ENCODE measurements at regions not wholly inside any gene's neighbourhood (a gene's known extent, or its start where the extent isn't known, plus 50 kb on each side); places are given as distances from the start of the nearest gene placed in this dataset.
A peak's percentile ranks its signal among the peaks of the same experiment; 100 is the strongest.
"Not testable (repeated sequence)": the region's sequence is repeated elsewhere in the genome, so short reads cannot be mapped to it uniquely, and the experiment has no call there.

DNA sequence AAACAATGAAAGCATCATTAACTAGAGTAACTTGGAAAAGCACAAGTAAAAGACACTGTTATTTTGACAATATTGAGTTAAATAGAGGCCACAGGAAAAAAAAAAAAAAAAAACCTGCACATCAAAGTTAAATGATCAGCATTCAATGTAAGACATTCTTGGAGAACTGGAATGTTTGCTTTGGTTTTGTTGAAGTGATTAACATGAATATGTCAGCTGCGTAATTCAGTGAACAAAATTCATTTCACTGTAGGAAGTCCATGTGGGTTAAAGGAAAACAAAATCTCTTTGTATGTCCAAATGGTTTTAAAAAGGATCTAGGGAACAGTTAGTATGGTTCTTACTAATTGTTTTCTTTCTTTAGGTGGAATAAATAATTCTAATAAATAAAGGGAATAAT, 252.8 kb upstream of the CNTN6 start:
- DNase-seq, result no peak

- DNase-seq, result no peak
Measured at GRCh38 chr3:851098-851790, 241.6 kb upstream of the CNTN6 start.

- no peak for DNase-seq
Measured at GRCh38 chr3:852033-852432, 240.8 kb upstream of the CNTN6 start.

DNA sequence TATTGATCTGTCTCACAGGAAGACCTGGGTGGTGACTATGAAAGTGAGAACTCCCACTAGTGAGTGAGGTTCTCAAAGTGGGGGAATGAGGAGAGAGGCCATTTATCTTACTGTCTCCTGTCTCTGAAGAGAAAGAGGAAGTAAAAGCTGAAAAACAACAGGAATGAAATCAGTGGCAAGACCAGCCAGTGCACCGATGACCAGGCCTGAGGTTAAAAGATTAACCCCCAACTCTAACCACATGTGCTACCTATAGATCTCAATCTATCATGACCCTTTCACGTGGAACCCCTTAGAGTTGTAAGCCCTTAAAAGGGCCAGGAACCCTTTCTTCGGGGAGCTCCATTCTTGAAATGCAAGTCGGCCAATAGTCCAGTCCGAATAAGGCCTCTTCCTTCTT, 239.3 kb upstream of the CNTN6 start:
- DNase-seq, result no peak

- no peak for DNase-seq
Measured at GRCh38 chr3:859135-859534, 233.7 kb upstream of the CNTN6 start.

DNA sequence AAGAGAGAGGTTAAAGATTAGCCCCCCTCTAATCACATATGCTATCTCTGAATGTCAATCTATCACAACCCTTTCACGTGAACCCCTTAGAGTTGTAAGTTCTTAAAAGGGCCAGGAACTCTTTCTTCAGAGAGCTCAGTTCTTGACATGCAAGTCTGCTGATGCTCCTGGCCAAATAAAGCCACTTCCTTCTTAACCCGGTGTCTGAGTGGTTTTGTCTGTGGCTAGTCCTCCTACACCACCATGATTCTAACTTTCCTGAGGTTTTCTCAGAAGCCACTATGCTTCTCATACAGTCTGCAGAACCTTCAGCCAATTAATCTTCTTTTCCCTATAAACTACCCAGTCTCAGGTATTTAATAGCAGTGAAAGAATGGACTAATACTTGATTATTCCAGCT, 231.1 kb upstream of the CNTN6 start:
- no peak for DNase-seq

- DNase-seq, result no peak
Measured at GRCh38 chr3:869269-869668, 223.6 kb upstream of the CNTN6 start.

GRCh38 chr3:869734-870133, 223.1 kb upstream of the CNTN6 start:
- DNase-seq, result no peak

DNA sequence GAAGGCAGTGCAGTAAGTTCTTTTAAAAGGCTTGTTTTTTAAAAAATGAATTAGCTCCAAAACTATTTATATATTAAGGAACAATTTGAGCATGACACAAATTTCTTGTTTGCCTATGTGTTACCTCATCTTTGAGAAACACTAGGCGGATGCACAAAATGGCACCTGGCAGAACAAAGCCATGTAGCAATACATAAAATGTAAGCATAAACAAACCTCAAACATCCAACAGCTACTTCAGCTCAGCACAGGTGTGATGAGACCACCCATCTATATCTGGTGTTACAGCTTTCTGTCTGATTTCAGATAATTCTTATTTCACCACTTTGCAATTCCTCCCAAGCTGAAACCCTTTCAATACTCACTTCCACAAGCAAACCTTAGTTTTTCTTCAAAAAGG, 221.2 kb upstream of the CNTN6 start:
- no peak for DNase-seq

- no peak for DNase-seq
Measured at GRCh38 chr3:877001-877400, 215.8 kb upstream of the CNTN6 start.

DNA sequence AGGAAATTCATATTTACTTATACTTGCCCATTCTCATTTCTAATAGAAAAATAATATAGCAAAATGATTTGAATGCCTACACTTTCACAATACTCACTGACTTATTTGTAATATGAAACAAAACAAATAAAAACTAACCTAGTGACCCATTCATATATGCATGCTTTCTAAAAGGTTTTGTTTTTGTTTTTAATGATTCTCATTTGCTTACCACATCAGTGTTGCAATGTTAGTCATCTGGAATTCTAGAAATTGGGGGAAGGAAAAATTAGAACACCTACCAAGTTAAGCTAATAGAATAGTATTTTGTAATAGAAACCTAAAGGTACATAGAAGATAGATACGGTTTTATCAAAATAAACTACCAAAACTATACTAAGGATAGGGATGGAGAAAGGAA, 214.1 kb upstream of the CNTN6 start:
- DNase-seq, result no peak

GRCh38 chr3:880371-880770, 212.5 kb upstream of the CNTN6 start:
- DNase-seq, result no peak

DNA sequence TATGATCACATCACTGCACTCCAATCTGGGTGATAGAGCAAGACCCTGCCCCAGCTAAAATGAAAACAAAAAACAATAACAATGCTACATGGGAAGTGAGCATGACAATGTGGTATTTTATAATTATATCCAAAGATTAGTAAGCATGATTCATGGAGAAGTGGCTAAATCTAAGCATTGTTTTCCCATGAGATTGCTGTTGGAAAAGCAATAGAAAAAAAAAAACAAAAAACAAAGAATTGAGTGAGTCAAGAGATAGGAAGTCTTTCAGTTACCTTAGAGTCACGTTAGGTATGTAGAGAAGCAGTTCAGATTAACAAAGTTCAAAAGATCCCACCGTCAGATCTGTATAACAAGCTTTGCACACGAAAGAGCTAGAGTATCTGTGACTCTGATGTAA, 210.3 kb upstream of the CNTN6 start:
- DNase-seq, result no peak

GRCh38 chr3:901953-902778, 190.7 kb upstream of the CNTN6 start:
- peak; percentile 2 for DNase-seq

- no peak for DNase-seq
Measured at GRCh38 chr3:905217-905616, 187.6 kb upstream of the CNTN6 start.

- no peak for DNase-seq
Measured at GRCh38 chr3:906739-907138, 186.1 kb upstream of the CNTN6 start.

GRCh38 chr3:908839-909238, 184.0 kb upstream of the CNTN6 start:
- DNase-seq, result no peak

DNA sequence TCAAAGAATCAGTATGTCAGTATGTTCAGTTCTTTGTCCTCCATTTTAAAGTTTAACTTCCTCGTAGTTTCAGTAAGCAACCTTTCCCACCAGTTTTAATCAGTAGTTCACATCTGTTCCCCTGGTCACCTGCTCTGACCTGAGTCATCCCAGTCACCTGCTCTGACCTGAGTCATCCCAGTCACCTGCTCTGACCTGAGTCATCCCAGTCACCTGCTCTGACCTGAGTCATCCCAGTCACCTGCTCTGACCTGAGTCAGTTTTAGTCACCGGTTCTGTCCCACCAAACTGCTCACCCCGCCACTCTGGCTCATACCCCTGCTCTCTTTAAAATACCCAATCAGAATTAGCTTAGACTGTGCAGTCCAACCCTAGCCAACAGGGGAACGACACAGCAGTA, 180.1 kb upstream of the CNTN6 start:
- not testable (repeated sequence) for DNase-seq

- DNase-seq, result no peak
Measured at GRCh38 chr3:923161-923910, 169.5 kb upstream of the CNTN6 start.

DNA sequence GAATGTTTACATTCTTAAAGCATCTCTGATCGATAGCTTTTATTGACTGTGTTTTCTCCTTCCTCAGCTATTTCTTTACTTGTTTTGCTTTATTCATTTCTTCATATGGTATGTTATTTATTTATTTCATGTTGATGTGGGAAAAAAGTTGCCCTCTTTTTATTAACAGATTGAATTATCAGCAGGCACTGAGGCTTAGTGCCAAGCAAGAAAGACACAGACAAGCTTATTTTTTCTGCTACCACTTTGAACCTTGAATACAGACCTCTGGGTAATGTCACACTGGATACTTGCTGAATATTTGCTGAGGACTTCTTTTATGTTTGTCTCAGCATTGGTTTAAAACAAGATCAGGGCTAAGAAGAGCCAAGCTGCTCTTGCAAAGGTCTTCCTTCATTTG, 162.0 kb upstream of the CNTN6 start:
- no peak for DNase-seq

GRCh38 chr3:933326-933725, 159.5 kb upstream of the CNTN6 start:
- no peak for DNase-seq

DNA sequence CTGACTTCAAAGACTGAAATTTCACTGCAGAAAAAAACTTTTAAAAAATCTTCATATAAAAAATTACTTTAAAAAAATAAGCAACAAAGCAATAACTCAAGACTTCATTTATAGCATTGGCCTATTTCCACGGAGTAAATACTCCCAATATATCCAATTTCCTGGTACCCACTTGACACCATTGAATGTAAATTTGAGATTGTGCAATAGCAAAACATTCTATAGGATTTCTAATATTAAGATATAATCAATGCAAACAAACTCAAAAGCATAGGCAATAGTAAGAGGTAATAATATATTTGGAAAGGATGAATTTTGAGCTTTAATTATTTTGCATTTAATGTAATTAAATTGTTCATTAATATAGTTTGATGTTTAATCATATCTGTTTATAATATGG, 148.0 kb upstream of the CNTN6 start:
- DNase-seq, result no peak

GRCh38 chr3:945738-946137, 147.1 kb upstream of the CNTN6 start:
- no peak for DNase-seq

- no peak for DNase-seq
Measured at GRCh38 chr3:952906-953305, 139.9 kb upstream of the CNTN6 start.

Measured in HCEC 1CT (cell line).